Duodenal mucosa (tissue), 2 donors: ENCODE measurements at regions not wholly inside any gene's neighbourhood (a gene's known extent, or its start where the extent isn't known, plus 50 kb on each side); places are given as distances from the start of the nearest gene placed in this dataset.

Experiments
- H3K27ac ChIP-seq: one replicate; pipeline ENCODE4 v1.7.0; 2013; ENCODE audit warnings: low read depth, low read length
- H3K27me3 ChIP-seq, 2 donors: one replicate each; pipeline ENCODE4 v1.7.0; 2013; ENCODE audit warnings: low read length in 2 of 2, control low read depth in 1 of 2; ENCODE audit not compliant: insufficient read depth in 2 of 2, control insufficient read depth in 1 of 2
- H3K36me3 ChIP-seq, 2 donors: one replicate each; pipeline ENCODE4 v1.7.0; 2013; ENCODE audit warnings: low read length in 2 of 2, control low read depth in 1 of 2; ENCODE audit not compliant: insufficient read depth in 2 of 2, control insufficient read depth in 1 of 2
- H3K4me1 ChIP-seq, 2 donors: one replicate each; pipeline ENCODE4 v1.7.0; 2013; ENCODE audit warnings: low read length in 2 of 2, control low read depth in 1 of 2; ENCODE audit not compliant: insufficient read depth in 2 of 2, control insufficient read depth in 1 of 2
- H3K4me3 ChIP-seq, 2 donors: one replicate each; pipeline ENCODE4 v1.7.0; 2013; ENCODE audit warnings: low read length in 2 of 2, low read depth in 1 of 2
- H3K9ac ChIP-seq, 2 donors: one replicate each; pipeline ENCODE4 v1.7.0; 2013; ENCODE audit warnings: low read length in 2 of 2, low read depth in 1 of 2
- H3K9me3 ChIP-seq, 2 donors: one replicate each; pipeline ENCODE4 v1.7.0; 2013; ENCODE audit warnings: low read length in 2 of 2, control low read depth in 1 of 2; ENCODE audit not compliant: control insufficient read depth in 1 of 2

GRCh38 chr6:113281431-113281830 lies 575.7 kb upstream of the MARCKS start:
- H3K9ac ChIP-seq, result no peak overlapping the region
- H3K4me1 ChIP-seq, result no peaks in the 10 kb centered on the region
- H3K36me3 ChIP-seq, result no peaks in the 10 kb centered on the region
- H3K27ac ChIP-seq, result no peak overlapping the region
- H3K27me3 ChIP-seq, result no peaks in the 10 kb centered on the region
- peaks cover 0 to 4% of the 10 kb centered on the region in 2 donors for H3K9me3 ChIP-seq
- no peak overlapping the region for H3K4me3 ChIP-seq

- H3K27ac ChIP-seq, result no peak overlapping the region
- no peak overlapping the region for H3K9ac ChIP-seq
- H3K36me3 ChIP-seq, result no peaks in the 10 kb centered on the region
- H3K4me1 ChIP-seq, result no peaks in the 10 kb centered on the region
- H3K9me3 ChIP-seq, result peaks cover 0 to 6% of the 10 kb centered on the region in 2 donors
- H3K27me3 ChIP-seq, result no peaks in the 10 kb centered on the region
- no peak overlapping the region for H3K4me3 ChIP-seq
These were observed 569.7 kb upstream of the MARCKS start for GRCh38 chr6:113287396-113287795.

GRCh38 chr6:113288409-113288808 lies 568.7 kb upstream of the MARCKS start:
- no peak overlapping the region for H3K9ac ChIP-seq
- no peaks in the 10 kb centered on the region for H3K36me3 ChIP-seq
- H3K9me3 ChIP-seq, result peaks cover 0 to 6% of the 10 kb centered on the region in 2 donors
- no peaks in the 10 kb centered on the region for H3K27me3 ChIP-seq
- H3K4me3 ChIP-seq, result no peak overlapping the region
- no peak overlapping the region for H3K27ac ChIP-seq
- H3K4me1 ChIP-seq, result no peaks in the 10 kb centered on the region

GRCh38 chr6:113289166-113289565 lies 568.0 kb upstream of the MARCKS start:
- H3K4me1 ChIP-seq, result no peaks in the 10 kb centered on the region
- H3K4me3 ChIP-seq, result no peak overlapping the region
- H3K36me3 ChIP-seq, result no peaks in the 10 kb centered on the region
- H3K27ac ChIP-seq, result no peak overlapping the region
- no peak overlapping the region for H3K9ac ChIP-seq
- peaks cover 0 to 6% of the 10 kb centered on the region in 2 donors for H3K9me3 ChIP-seq
- H3K27me3 ChIP-seq, result no peaks in the 10 kb centered on the region

GRCh38 chr6:113290684-113291083 lies 566.5 kb upstream of the MARCKS start:
- Histone ChIP-seq H3K27ac (no peak overlapping the region), H3K9ac (no peak overlapping the region), H3K36me3 (no peaks in the 10 kb centered on the region), H3K27me3 (no peaks in the 10 kb centered on the region), H3K4me3 (no peak overlapping the region), H3K4me1 (no peaks in the 10 kb centered on the region), H3K9me3 (peaks cover 0 to 6% of the 10 kb centered on the region in 2 donors)

- H3K27me3 ChIP-seq, result no peaks in the 10 kb centered on the region
- no peaks in the 10 kb centered on the region for H3K4me1 ChIP-seq
- H3K36me3 ChIP-seq, result no peaks in the 10 kb centered on the region
- no peak overlapping the region for H3K9ac ChIP-seq
- no peak overlapping the region for H3K4me3 ChIP-seq
- no peaks in the 10 kb centered on the region for H3K9me3 ChIP-seq
- no peak overlapping the region for H3K27ac ChIP-seq
These were observed 565.2 kb upstream of the MARCKS start for GRCh38 chr6:113291751-113292445.

GRCh38 chr6:113292646-113293422 lies 564.3 kb upstream of the MARCKS start:
- Histone ChIP-seq H3K27me3 (no peaks in the 10 kb centered on the region), H3K9me3 (no peaks in the 10 kb centered on the region), H3K27ac (no peak overlapping the region), H3K36me3 (no peaks in the 10 kb centered on the region), H3K4me1 (no peaks in the 10 kb centered on the region), H3K9ac (no peak overlapping the region), H3K4me3 (no peak overlapping the region)

GRCh38 chr6:113293423-113293740 lies 563.8 kb upstream of the MARCKS start:
- Histone ChIP-seq H3K4me1 (no peaks in the 10 kb centered on the region), H3K36me3 (no peaks in the 10 kb centered on the region), H3K9me3 (no peaks in the 10 kb centered on the region), H3K9ac (no peak overlapping the region), H3K27ac (no peak overlapping the region), H3K4me3 (no peak overlapping the region), H3K27me3 (no peaks in the 10 kb centered on the region)

- no peaks in the 10 kb centered on the region for H3K27me3 ChIP-seq
- H3K4me1 ChIP-seq, result no peaks in the 10 kb centered on the region
- H3K9ac ChIP-seq, result no peak overlapping the region
- no peaks in the 10 kb centered on the region for H3K36me3 ChIP-seq
- no peak overlapping the region for H3K27ac ChIP-seq
- H3K9me3 ChIP-seq, result no peaks in the 10 kb centered on the region
- H3K4me3 ChIP-seq, result no peak overlapping the region
These were observed 557.6 kb upstream of the MARCKS start for GRCh38 chr6:113299531-113299930.

GRCh38 chr6:113301651-113302050 lies 555.5 kb upstream of the MARCKS start:
- Histone ChIP-seq H3K9ac (no peak overlapping the region), H3K27ac (no peak overlapping the region), H3K4me3 (no peak overlapping the region), H3K36me3 (no peaks in the 10 kb centered on the region), H3K4me1 (no peaks in the 10 kb centered on the region), H3K27me3 (no peaks in the 10 kb centered on the region), H3K9me3 (no peaks in the 10 kb centered on the region)
